ENCODE measurements at regions not wholly inside any gene's neighbourhood (a gene's known extent, or its start where the extent isn't known, plus 50 kb on each side); places are given as distances from the start of the nearest gene placed in this dataset.

DNA sequence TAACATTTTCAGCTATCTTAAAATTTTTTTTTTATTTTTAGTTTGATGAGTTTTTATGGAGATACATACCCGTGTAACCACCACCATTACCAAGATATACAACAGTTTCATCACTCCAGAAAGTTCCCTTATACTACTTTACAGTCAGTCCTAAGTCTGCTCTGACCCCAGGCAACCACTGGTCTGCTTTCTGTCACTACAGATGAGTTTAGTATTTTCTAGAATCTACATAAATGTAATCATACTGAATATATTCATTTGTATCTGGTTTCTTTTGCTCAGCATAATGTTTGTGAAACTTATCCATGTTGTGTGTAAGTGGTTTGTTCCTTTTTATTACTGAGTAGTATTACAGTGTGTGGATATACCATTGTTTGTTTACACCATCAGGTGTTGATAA is 127.8 kb downstream of the GAS1 start:
- no peaks in the 10 kb centered on the region for H3K79me2 ChIP-seq (ENCODE audit: control insufficient read depth, insufficient read depth, low read length)
- BruUV-seq (replicated peaks): no TSS peak
- intact Hi-C loops (cut with micrococcal nuclease): no loop called here
- TF ChIP-seq, protein P1, sequence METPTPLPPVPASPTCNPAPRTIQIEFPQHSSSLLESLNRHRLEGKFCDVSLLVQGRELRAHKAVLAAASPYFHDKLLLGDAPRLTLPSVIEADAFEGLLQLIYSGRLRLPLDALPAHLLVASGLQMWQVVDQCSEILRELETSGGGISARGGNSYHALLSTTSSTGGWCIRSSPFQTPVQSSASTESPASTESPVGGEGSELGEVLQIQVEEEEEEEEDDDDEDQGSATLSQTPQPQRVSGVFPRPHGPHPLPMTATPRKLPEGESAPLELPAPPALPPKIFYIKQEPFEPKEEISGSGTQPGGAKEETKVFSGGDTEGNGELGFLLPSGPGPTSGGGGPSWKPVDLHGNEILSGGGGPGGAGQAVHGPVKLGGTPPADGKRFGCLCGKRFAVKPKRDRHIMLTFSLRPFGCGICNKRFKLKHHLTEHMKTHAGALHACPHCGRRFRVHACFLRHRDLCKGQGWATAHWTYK (CRISPR knock-in tag; IDR thresholded peaks at IDR 0.05): no peak
- TF ChIP-seq ZNF3 (CRISPR knock-in tag; IDR thresholded peaks at IDR 0.05) (no peak), MBD2 (IDR thresholded peaks at IDR 0.05; ENCODE audit: borderline replicate concordance, low read depth) (no peak)
- TF ChIP-seq, protein P2, sequence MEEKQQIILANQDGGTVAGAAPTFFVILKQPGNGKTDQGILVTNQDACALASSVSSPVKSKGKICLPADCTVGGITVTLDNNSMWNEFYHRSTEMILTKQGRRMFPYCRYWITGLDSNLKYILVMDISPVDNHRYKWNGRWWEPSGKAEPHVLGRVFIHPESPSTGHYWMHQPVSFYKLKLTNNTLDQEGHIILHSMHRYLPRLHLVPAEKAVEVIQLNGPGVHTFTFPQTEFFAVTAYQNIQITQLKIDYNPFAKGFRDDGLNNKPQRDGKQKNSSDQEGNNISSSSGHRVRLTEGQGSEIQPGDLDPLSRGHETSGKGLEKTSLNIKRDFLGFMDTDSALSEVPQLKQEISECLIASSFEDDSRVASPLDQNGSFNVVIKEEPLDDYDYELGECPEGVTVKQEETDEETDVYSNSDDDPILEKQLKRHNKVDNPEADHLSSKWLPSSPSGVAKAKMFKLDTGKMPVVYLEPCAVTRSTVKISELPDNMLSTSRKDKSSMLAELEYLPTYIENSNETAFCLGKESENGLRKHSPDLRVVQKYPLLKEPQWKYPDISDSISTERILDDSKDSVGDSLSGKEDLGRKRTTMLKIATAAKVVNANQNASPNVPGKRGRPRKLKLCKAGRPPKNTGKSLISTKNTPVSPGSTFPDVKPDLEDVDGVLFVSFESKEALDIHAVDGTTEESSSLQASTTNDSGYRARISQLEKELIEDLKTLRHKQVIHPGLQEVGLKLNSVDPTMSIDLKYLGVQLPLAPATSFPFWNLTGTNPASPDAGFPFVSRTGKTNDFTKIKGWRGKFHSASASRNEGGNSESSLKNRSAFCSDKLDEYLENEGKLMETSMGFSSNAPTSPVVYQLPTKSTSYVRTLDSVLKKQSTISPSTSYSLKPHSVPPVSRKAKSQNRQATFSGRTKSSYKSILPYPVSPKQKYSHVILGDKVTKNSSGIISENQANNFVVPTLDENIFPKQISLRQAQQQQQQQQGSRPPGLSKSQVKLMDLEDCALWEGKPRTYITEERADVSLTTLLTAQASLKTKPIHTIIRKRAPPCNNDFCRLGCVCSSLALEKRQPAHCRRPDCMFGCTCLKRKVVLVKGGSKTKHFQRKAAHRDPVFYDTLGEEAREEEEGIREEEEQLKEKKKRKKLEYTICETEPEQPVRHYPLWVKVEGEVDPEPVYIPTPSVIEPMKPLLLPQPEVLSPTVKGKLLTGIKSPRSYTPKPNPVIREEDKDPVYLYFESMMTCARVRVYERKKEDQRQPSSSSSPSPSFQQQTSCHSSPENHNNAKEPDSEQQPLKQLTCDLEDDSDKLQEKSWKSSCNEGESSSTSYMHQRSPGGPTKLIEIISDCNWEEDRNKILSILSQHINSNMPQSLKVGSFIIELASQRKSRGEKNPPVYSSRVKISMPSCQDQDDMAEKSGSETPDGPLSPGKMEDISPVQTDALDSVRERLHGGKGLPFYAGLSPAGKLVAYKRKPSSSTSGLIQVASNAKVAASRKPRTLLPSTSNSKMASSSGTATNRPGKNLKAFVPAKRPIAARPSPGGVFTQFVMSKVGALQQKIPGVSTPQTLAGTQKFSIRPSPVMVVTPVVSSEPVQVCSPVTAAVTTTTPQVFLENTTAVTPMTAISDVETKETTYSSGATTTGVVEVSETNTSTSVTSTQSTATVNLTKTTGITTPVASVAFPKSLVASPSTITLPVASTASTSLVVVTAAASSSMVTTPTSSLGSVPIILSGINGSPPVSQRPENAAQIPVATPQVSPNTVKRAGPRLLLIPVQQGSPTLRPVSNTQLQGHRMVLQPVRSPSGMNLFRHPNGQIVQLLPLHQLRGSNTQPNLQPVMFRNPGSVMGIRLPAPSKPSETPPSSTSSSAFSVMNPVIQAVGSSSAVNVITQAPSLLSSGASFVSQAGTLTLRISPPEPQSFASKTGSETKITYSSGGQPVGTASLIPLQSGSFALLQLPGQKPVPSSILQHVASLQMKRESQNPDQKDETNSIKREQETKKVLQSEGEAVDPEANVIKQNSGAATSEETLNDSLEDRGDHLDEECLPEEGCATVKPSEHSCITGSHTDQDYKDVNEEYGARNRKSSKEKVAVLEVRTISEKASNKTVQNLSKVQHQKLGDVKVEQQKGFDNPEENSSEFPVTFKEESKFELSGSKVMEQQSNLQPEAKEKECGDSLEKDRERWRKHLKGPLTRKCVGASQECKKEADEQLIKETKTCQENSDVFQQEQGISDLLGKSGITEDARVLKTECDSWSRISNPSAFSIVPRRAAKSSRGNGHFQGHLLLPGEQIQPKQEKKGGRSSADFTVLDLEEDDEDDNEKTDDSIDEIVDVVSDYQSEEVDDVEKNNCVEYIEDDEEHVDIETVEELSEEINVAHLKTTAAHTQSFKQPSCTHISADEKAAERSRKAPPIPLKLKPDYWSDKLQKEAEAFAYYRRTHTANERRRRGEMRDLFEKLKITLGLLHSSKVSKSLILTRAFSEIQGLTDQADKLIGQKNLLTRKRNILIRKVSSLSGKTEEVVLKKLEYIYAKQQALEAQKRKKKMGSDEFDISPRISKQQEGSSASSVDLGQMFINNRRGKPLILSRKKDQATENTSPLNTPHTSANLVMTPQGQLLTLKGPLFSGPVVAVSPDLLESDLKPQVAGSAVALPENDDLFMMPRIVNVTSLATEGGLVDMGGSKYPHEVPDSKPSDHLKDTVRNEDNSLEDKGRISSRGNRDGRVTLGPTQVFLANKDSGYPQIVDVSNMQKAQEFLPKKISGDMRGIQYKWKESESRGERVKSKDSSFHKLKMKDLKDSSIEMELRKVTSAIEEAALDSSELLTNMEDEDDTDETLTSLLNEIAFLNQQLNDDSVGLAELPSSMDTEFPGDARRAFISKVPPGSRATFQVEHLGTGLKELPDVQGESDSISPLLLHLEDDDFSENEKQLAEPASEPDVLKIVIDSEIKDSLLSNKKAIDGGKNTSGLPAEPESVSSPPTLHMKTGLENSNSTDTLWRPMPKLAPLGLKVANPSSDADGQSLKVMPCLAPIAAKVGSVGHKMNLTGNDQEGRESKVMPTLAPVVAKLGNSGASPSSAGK (IDR thresholded peaks at IDR 0.05): no peak
- TF ChIP-seq, protein P3, sequence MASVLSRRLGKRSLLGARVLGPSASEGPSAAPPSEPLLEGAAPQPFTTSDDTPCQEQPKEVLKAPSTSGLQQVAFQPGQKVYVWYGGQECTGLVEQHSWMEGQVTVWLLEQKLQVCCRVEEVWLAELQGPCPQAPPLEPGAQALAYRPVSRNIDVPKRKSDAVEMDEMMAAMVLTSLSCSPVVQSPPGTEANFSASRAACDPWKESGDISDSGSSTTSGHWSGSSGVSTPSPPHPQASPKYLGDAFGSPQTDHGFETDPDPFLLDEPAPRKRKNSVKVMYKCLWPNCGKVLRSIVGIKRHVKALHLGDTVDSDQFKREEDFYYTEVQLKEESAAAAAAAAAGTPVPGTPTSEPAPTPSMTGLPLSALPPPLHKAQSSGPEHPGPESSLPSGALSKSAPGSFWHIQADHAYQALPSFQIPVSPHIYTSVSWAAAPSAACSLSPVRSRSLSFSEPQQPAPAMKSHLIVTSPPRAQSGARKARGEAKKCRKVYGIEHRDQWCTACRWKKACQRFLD (CRISPR knock-in tag; IDR thresholded peaks at IDR 0.05): no peak
- TF ChIP-seq, protein P4, sequence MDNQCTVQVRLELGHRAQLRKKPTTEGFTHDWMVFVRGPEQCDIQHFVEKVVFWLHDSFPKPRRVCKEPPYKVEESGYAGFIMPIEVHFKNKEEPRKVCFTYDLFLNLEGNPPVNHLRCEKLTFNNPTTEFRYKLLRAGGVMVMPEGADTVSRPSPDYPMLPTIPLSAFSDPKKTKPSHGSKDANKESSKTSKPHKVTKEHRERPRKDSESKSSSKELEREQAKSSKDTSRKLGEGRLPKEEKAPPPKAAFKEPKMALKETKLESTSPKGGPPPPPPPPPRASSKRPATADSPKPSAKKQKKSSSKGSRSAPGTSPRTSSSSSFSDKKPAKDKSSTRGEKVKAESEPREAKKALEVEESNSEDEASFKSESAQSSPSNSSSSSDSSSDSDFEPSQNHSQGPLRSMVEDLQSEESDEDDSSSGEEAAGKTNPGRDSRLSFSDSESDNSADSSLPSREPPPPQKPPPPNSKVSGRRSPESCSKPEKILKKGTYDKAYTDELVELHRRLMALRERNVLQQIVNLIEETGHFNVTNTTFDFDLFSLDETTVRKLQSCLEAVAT (IDR thresholded peaks at IDR 0.05): no peak

More for the DNA sequence above, 127.8 kb downstream of the GAS1 start:
- H3K9ac ChIP-seq (ENCODE audit: insufficient read depth in 1 of 2, low read depth in 2 of 2, low read length in 2 of 2): no peak overlapping the region
- in situ Hi-C loops (cut with MboI): no loop called here
- no peaks in the 10 kb centered on the region for H3K9me3 ChIP-seq (replicated peaks; ENCODE audit: control insufficient read depth, insufficient read depth, low read depth, low read length)
- no peak for ATAC-seq
- no peaks in the 10 kb centered on the region for H3K9me1 ChIP-seq (ENCODE audit: control insufficient read depth, insufficient read depth, low read length)
- FAIRE-seq: no peak
- POLR2A ChIA-PET: no interaction called here
- no peak overlapping the region for H3K4me2 ChIP-seq (ENCODE audit: insufficient read depth, low read length)
- no peaks in the 10 kb centered on the region for H4K20me1 ChIP-seq (replicated peaks; ENCODE audit: control insufficient read depth, insufficient read depth, low read length)
- no peaks in the 10 kb centered on the region for H3K27me3 ChIP-seq (ENCODE audit: control insufficient read depth in 2 of 2, insufficient read depth in 2 of 2, low read length in 2 of 2)
- H3K4me1 ChIP-seq (replicated peaks in 1 of 2; ENCODE audit: control insufficient read depth in 2 of 2, insufficient read depth in 2 of 2, low read length in 2 of 2): no peaks in the 10 kb centered on the region
- 0% methylated on average over 1 of the region's 1 CpG for WGBS (ENCODE audit: insufficient coverage, low coverage, missing lambda C conversion rate)
- no peak overlapping the region for H3K4me3 ChIP-seq
- no peaks in the 10 kb centered on the region for H3K36me3 ChIP-seq (ENCODE audit: control insufficient read depth, insufficient read depth, low read length)
- no peak overlapping the region for H2AFZ ChIP-seq (ENCODE audit: low read depth, low read length)
- no peak overlapping the region for H3K27ac ChIP-seq (ENCODE audit: extremely low read depth, low read depth, low read length)
- no peak for DNase-seq (ENCODE audit: extremely low read depth in 1 of 4, low spot score in 3 of 4)
- CTCF ChIA-PET (ENCODE audit: low intra/inter-chr PET ratio): no interaction called here

All from K562 (cell line).